Adipocyte (in vitro differentiated cells): ENCODE measurements at regions not wholly inside any gene's neighbourhood (a gene's known extent, or its start where the extent isn't known, plus 50 kb on each side); places are given as distances from the start of the nearest gene placed in this dataset.

Experiments
- DNase-seq: peaks from one replicate; pipeline ENCODE4 v3.0.0-alpha.2; 2015; ENCODE audit warnings: low read depth
- H3K27me3 ChIP-seq: replicated peaks from 2 replicates; pipeline ENCODE4 v1.7.0; 2013; ENCODE audit warnings: mild to moderate bottlenecking, low read length, moderate library complexity; ENCODE audit not compliant: control insufficient read depth, insufficient read depth
- H3K36me3 ChIP-seq: 2 replicates; pipeline ENCODE4 v1.7.0; 2013; ENCODE audit warnings: low read length, mild to moderate bottlenecking, moderate library complexity; ENCODE audit not compliant: control insufficient read depth, insufficient read depth, severe bottlenecking
- H3K4me1 ChIP-seq: 2 replicates; pipeline ENCODE4 v1.7.0; 2013; ENCODE audit warnings: mild to moderate bottlenecking, low read length, moderate library complexity; ENCODE audit not compliant: control insufficient read depth, insufficient read depth
- H3K4me3 ChIP-seq: 2 replicates; pipeline ENCODE4 v1.7.0; 2013; ENCODE audit warnings: mild to moderate bottlenecking, low read length, moderate library complexity
- H3K9ac ChIP-seq: 2 replicates; pipeline ENCODE4 v1.7.0; 2013; ENCODE audit warnings: mild to moderate bottlenecking, low read length, moderate library complexity
- H3K9me3 ChIP-seq: 2 replicates; pipeline ENCODE4 v1.7.0; 2013; ENCODE audit warnings: mild to moderate bottlenecking, low read length, moderate library complexity; ENCODE audit not compliant: control insufficient read depth

- Histone ChIP-seq H3K27me3 (peaks cover 62% of the 10 kb centered on the region), H3K36me3 (no peaks in the 10 kb centered on the region), H3K9me3 (no peaks in the 10 kb centered on the region), H3K4me3 (no peak overlapping the region), H3K4me1 (no peaks in the 10 kb centered on the region), H3K9ac (no peak overlapping the region)
- DNase-seq, result no peak
Measured at GRCh38 chr7:26592011-26592410, 272.4 kb downstream of the SKAP2 start.

- no peaks in the 10 kb centered on the region for H3K36me3 ChIP-seq
- no peak for DNase-seq
- no peaks in the 10 kb centered on the region for H3K9me3 ChIP-seq
- peaks cover 60% of the 10 kb centered on the region for H3K27me3 ChIP-seq
- H3K4me1 ChIP-seq, result no peaks in the 10 kb centered on the region
- no peak overlapping the region for H3K4me3 ChIP-seq
- H3K9ac ChIP-seq, result no peak overlapping the region
Measured at GRCh38 chr7:26593393-26593792, 271.0 kb downstream of the SKAP2 start.

- H3K4me3 ChIP-seq, result no peak overlapping the region
- no peak overlapping the region for H3K9ac ChIP-seq
- H3K36me3 ChIP-seq, result no peaks in the 10 kb centered on the region
- peaks cover 55% of the 10 kb centered on the region for H3K27me3 ChIP-seq
- DNase-seq, result no peak
- H3K9me3 ChIP-seq, result no peaks in the 10 kb centered on the region
- H3K4me1 ChIP-seq, result no peaks in the 10 kb centered on the region
Measured at GRCh38 chr7:26593896-26594295, 270.5 kb downstream of the SKAP2 start.

- peaks cover 51% of the 10 kb centered on the region for H3K27me3 ChIP-seq
- H3K9ac ChIP-seq, result no peak overlapping the region
- no peaks in the 10 kb centered on the region for H3K9me3 ChIP-seq
- H3K4me1 ChIP-seq, result no peaks in the 10 kb centered on the region
- no peak for DNase-seq
- H3K36me3 ChIP-seq, result no peaks in the 10 kb centered on the region
- H3K4me3 ChIP-seq, result no peak overlapping the region
Measured at GRCh38 chr7:26594553-26594952, 269.8 kb downstream of the SKAP2 start.

- DNase-seq, result no peak
- Histone ChIP-seq H3K4me3 (no peak overlapping the region), H3K9me3 (no peaks in the 10 kb centered on the region), H3K27me3 (peaks cover 34% of the 10 kb centered on the region), H3K9ac (no peak overlapping the region), H3K4me1 (no peaks in the 10 kb centered on the region), H3K36me3 (no peaks in the 10 kb centered on the region)
Measured at GRCh38 chr7:26598867-26599266, 265.5 kb downstream of the SKAP2 start.

GRCh38 chr7:26599982-26600381 lies 264.4 kb downstream of the SKAP2 start:
- H3K27me3 ChIP-seq, result peaks cover 25% of the 10 kb centered on the region
- no peaks in the 10 kb centered on the region for H3K36me3 ChIP-seq
- H3K4me3 ChIP-seq, result no peak overlapping the region
- no peaks in the 10 kb centered on the region for H3K4me1 ChIP-seq
- DNase-seq, result no peak
- no peak overlapping the region for H3K9ac ChIP-seq
- H3K9me3 ChIP-seq, result no peaks in the 10 kb centered on the region

- DNase-seq, result no peak
- Histone ChIP-seq H3K4me3 (no peak overlapping the region), H3K36me3 (no peaks in the 10 kb centered on the region), H3K9ac (no peak overlapping the region), H3K4me1 (no peaks in the 10 kb centered on the region), H3K9me3 (no peaks in the 10 kb centered on the region), H3K27me3 (peaks cover 22% of the 10 kb centered on the region)
Measured at GRCh38 chr7:26600411-26600810, 264.0 kb downstream of the SKAP2 start.

- Histone ChIP-seq H3K27me3 (peaks cover 9% of the 10 kb centered on the region), H3K9me3 (no peaks in the 10 kb centered on the region), H3K36me3 (no peaks in the 10 kb centered on the region), H3K9ac (no peak overlapping the region), H3K4me3 (no peak overlapping the region), H3K4me1 (no peaks in the 10 kb centered on the region)
- no peak for DNase-seq
Measured at GRCh38 chr7:26603631-26604030, 260.8 kb downstream of the SKAP2 start.

- Histone ChIP-seq H3K9me3 (no peaks in the 10 kb centered on the region), H3K4me1 (no peaks in the 10 kb centered on the region), H3K27me3 (peaks cover 15% of the 10 kb centered on the region), H3K9ac (no peak overlapping the region), H3K4me3 (no peak overlapping the region), H3K36me3 (no peaks in the 10 kb centered on the region)
- no peak for DNase-seq
Measured at GRCh38 chr7:26608402-26608801, 256.0 kb downstream of the SKAP2 start.

GRCh38 chr7:26609082-26609481 lies 255.3 kb downstream of the SKAP2 start:
- Histone ChIP-seq H3K9me3 (no peaks in the 10 kb centered on the region), H3K4me3 (no peak overlapping the region), H3K36me3 (no peaks in the 10 kb centered on the region), H3K4me1 (no peaks in the 10 kb centered on the region), H3K27me3 (peaks cover 16% of the 10 kb centered on the region), H3K9ac (no peak overlapping the region)
- DNase-seq, result no peak

- H3K9me3 ChIP-seq, result no peaks in the 10 kb centered on the region
- no peak overlapping the region for H3K4me3 ChIP-seq
- peaks cover 16% of the 10 kb centered on the region for H3K27me3 ChIP-seq
- H3K9ac ChIP-seq, result no peak overlapping the region
- DNase-seq, result no peak
- H3K36me3 ChIP-seq, result no peaks in the 10 kb centered on the region
- H3K4me1 ChIP-seq, result no peaks in the 10 kb centered on the region
Measured at GRCh38 chr7:26609532-26609931, 254.9 kb downstream of the SKAP2 start.

- no peak overlapping the region for H3K4me3 ChIP-seq
- peaks cover 15% of the 10 kb centered on the region for H3K27me3 ChIP-seq
- peaks cover 10% of the 10 kb centered on the region for H3K9me3 ChIP-seq
- DNase-seq, result no peak
- no peaks in the 10 kb centered on the region for H3K4me1 ChIP-seq
- no peaks in the 10 kb centered on the region for H3K36me3 ChIP-seq
- H3K9ac ChIP-seq, result no peak overlapping the region
Measured at GRCh38 chr7:26612742-26613141, 251.6 kb downstream of the SKAP2 start.
